Upper lobe of right lung (tissue), 1 donor: ENCODE measurements at regions not wholly inside any gene's neighbourhood (a gene's known extent, or its start where the extent isn't known, plus 50 kb on each side); places are given as distances from the start of the nearest gene placed in this dataset.

ENCODE experiments used
- ATAC-seq: fragments of 200-7000 bp; cut with Tn5 transposase; one replicate; pipeline ENCODE4 v1.9.1; 2020; ENCODE audit warnings: mild to moderate bottlenecking, moderate library complexity
- DNase-seq: peaks from one replicate; pipeline ENCODE4 v3.0.0-alpha.2; 2020
- H3K27ac ChIP-seq: fragments of 200-600 bp; one replicate; pipeline ENCODE4 v1.8.0; 2022
- H3K27me3 ChIP-seq: fragments of 200-600 bp; one replicate; pipeline ENCODE4 v1.8.0; 2022; ENCODE audit warnings: mild to moderate bottlenecking
- H3K36me3 ChIP-seq: fragments of 200-600 bp; one replicate; pipeline ENCODE4 v1.8.0; 2022
- H3K4me1 ChIP-seq: fragments of 200-600 bp; one replicate; pipeline ENCODE4 v1.8.0; 2022
- H3K4me3 ChIP-seq: fragments of 200-600 bp; one replicate; pipeline ENCODE4 v1.8.0; 2022; ENCODE audit warnings: mild to moderate bottlenecking
- H3K9me3 ChIP-seq: fragments of 200-600 bp; one replicate; pipeline ENCODE4 v1.8.0; 2022
- CTCF ChIP-seq: fragments of 200-600 bp; IDR thresholded peaks from one replicate; pipeline ENCODE4 v1.8.0; 2022; ENCODE audit warnings: antibody characterized with exemption
- intact Hi-C: fragments of 100-400 bp; cut with DNase I; formaldehyde crosslinking; loops from one replicate; pipeline ENCODE4 v1.11.0; 2022
- donor health status: DM: no; HTN: yes; CAD: no; lungs with severe emphysema.

DNA sequence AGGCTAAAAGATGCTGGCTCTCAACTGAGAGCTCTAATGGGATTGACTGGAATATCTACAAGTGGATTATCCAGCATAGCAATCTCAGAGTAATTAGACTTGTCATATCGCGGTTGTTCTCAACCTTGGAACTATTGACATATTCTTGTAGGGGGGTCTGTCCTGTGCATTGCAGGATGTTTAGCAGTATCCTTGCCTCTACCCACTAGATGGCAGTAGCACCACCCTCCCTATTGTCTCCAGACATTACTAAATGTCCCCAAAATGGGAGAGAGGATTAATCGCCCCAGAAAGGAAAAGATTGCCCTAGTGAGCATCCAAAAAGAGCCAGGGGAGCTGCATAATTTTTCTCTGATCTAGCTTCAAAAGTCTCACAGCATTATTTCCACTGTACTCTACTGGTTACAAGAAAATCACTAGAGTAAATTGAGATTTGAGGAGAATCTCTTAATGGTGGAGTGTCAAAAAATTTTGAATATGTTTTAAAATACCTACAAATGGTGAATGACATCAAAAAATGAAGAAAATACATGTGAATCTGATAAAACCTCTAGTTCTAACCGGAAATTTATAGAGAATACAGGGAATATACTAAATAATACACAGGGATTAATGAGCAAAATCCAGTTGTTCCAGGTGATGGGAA, 388.2 kb upstream of the AGTR1 start:
- H3K4me3 ChIP-seq, result no peak overlapping the region
- ATAC-seq (peak; percentile 74), DNase-seq (no peak)
- intact Hi-C loops, result no loop called here
- H3K4me1 ChIP-seq, result no peaks in the 10 kb centered on the region
- no peak overlapping the region for H3K27ac ChIP-seq
- peak; percentile 62 for TF ChIP-seq CTCF
- H3K27me3 ChIP-seq, result no peaks in the 10 kb centered on the region
- H3K9me3 ChIP-seq, result no peaks in the 10 kb centered on the region
- H3K36me3 ChIP-seq, result no peaks in the 10 kb centered on the region

DNA sequence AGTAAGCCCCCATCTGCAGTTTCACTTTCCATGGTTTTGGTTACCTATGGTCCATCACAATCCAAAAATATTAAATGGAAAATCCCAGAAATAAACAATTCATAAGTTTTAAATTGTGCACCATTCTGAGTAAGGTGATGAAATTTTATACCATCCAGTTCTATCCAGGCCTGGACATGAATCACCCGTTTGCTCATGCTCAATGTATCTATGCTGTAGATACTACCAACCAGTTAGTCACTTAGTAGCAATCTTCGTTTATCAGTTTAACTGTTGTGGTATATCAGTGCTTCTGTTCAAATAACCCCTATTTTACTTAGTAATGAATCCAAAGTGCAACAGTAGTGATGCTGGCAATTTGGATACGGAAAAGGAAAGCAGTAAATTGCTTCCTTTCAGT, 381.9 kb upstream of the AGTR1 start:
- TF ChIP-seq CTCF, result no peak
- H3K27me3 ChIP-seq, result no peaks in the 10 kb centered on the region
- no peaks in the 10 kb centered on the region for H3K36me3 ChIP-seq
- DNase-seq, result no peak
- no peaks in the 10 kb centered on the region for H3K4me1 ChIP-seq
- ATAC-seq, result no peak
- intact Hi-C loops, result no loop called here
- no peak overlapping the region for H3K4me3 ChIP-seq
- H3K9me3 ChIP-seq, result no peaks in the 10 kb centered on the region
- no peak overlapping the region for H3K27ac ChIP-seq

DNA sequence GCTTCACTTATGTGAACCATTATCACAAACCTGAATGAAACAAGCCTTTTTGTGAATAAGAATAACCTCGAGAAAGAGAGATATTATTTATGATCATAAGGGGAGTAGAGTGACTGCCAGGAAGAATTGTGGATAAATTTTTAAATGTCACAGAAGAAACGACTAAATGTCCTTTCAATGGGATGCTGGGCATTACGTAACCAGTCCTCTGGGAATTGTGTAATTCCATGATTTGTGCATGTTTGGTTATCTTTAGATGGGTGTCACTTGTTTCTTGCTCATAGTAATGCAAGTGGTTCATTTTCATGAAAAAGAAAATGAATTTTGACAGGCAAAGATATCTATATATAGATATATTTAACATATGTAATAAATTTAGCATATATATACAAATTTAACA, 379.5 kb upstream of the AGTR1 start:
- ATAC-seq, result no peak
- no peak for DNase-seq
- no peak for TF ChIP-seq CTCF
- no peak overlapping the region for H3K27ac ChIP-seq
- intact Hi-C loops, result no loop called here
- H3K4me3 ChIP-seq, result no peak overlapping the region
- no peaks in the 10 kb centered on the region for H3K36me3 ChIP-seq
- H3K27me3 ChIP-seq, result no peaks in the 10 kb centered on the region
- H3K4me1 ChIP-seq, result no peaks in the 10 kb centered on the region
- H3K9me3 ChIP-seq, result no peaks in the 10 kb centered on the region

GRCh38 chr3:148319161-148319915, 378.4 kb upstream of the AGTR1 start:
- H3K36me3 ChIP-seq, result no peaks in the 10 kb centered on the region
- peak overlapping the region; percentile 1 for H3K4me3 ChIP-seq
- H3K27me3 ChIP-seq, result no peaks in the 10 kb centered on the region
- DNase-seq, result no peak
- no peak overlapping the region for H3K27ac ChIP-seq
- ATAC-seq, result peak; percentile 62
- no peak for TF ChIP-seq CTCF
- H3K4me1 ChIP-seq, result no peaks in the 10 kb centered on the region
- intact Hi-C loops, result no loop called here
- no peaks in the 10 kb centered on the region for H3K9me3 ChIP-seq

DNA sequence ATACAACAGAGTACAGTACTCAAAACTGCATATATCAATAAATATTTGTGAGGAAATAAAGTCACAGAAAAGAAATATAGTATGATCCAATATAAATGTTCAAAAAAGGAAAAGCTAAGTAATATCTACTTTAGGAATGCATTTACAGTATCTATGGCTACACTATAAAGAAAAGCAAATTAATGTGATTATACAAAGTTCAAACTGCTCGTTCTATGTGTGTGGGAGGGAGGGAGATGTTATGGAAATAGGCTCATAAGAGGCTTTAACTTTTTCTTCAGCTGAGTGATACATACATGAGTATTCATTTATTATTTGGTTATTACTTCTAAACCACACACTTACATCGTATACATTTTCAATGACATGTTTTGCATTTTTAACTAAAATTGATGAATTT, 377.7 kb upstream of the AGTR1 start:
- no peak for ATAC-seq
- no peaks in the 10 kb centered on the region for H3K27me3 ChIP-seq
- H3K27ac ChIP-seq, result no peak overlapping the region
- DNase-seq, result no peak
- H3K36me3 ChIP-seq, result no peaks in the 10 kb centered on the region
- no peak overlapping the region for H3K4me3 ChIP-seq
- TF ChIP-seq CTCF, result no peak
- no peaks in the 10 kb centered on the region for H3K4me1 ChIP-seq
- H3K9me3 ChIP-seq, result no peaks in the 10 kb centered on the region
- intact Hi-C loops, result no loop called here
